HUES64 (cell line): ENCODE measurements at regions not wholly inside any gene's neighbourhood (a gene's known extent, or its start where the extent isn't known, plus 50 kb on each side); places are given as distances from the start of the nearest gene placed in this dataset.

Source experiments
- H3K27ac ChIP-seq: 2 replicates; pipeline ENCODE4 v1.7.0; 2013; ENCODE audit warnings: low read depth, low read length, inconsistent platforms
- H3K27me3 ChIP-seq: 2 replicates; pipeline ENCODE4 v1.6.1; 2013; ENCODE audit warnings: mild to moderate bottlenecking, low read length; ENCODE audit not compliant: insufficient read depth
- H3K36me3 ChIP-seq: 2 replicates; pipeline ENCODE4 v1.6.1; 2013; ENCODE audit warnings: mild to moderate bottlenecking, low read length; ENCODE audit not compliant: insufficient read depth
- H3K4me1 ChIP-seq: 2 replicates; pipeline ENCODE4 v1.6.1; 2013; ENCODE audit warnings: mild to moderate bottlenecking, low read length, moderate library complexity; ENCODE audit not compliant: insufficient read depth
- H3K4me3 ChIP-seq: 2 replicates; pipeline ENCODE4 v1.5.1; 2013; ENCODE audit warnings: mild to moderate bottlenecking, low read length, moderate library complexity
- H3K9ac ChIP-seq: 2 replicates; pipeline ENCODE4 v1.6.1; 2013; ENCODE audit warnings: mild to moderate bottlenecking, low read depth, low read length
- H3K9me3 ChIP-seq: 2 replicates; pipeline ENCODE4 v1.6.1; 2013; ENCODE audit warnings: low read depth, low read length; ENCODE audit not compliant: insufficient read depth
- WGBS: fragments of 150-250, 120-280 bp; methylation state at CpG from one replicate; pipeline ENCODE4 v1.1.7; 2013; ENCODE audit warnings: missing lambda C conversion rate; 5-methylcytosine and 5-hydroxymethylcytosine counted together

DNA sequence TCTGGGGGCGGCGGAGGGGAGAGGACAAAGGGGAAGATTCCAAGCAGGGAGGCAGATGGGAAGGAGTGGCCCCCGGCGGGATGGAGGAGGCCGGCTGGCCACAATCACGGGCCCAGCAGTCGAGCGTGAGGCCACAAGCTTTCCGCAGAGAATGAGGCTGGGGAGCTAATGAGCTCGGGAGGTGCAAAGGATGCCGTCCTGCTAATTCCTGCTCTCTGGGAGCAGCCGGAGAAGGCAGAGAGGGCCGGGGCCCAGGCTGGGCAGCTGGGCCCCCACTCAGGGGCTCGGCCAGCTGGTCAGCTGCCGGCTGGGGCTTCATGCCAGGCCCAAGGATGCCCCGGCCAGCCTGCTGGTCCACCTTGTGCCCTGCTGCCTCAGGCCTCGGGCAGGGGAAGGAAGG lies 98.1 kb upstream of the LHX5 start:
- 87% methylated on average over 17 of the region's 17 CpGs for WGBS
- H3K27me3 ChIP-seq: no peaks in the 10 kb centered on the region

DNA sequence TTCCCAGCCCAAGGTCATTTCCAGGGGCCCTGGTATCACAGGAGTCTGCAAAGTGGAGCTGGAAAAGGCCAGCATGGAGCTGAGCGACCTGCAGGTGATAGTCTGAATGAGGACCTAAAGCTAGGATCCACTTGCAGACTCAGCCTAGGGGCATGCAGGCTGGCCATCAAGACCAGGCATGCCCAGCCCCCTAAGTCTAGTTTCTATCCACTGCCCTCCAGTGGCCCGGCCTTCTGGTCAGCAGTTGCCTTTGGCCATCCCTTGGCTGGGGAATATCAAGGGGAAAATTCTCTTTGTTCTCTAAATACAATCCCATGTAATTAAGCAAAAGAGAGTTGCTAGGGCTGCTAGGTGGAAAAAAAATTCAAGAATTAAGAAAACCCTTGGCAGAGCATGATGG lies 96.3 kb upstream of the LHX5 start:
- Histone ChIP-seq H3K4me1 (no peaks in the 10 kb centered on the region; the same call in 1 of the 2 replicates), H3K27ac (no peak overlapping the region), H3K36me3 (no peaks in the 10 kb centered on the region), H3K9me3 (no peaks in the 10 kb centered on the region), H3K27me3 (no peaks in the 10 kb centered on the region), H3K9ac (no peak overlapping the region), H3K4me3 (no peak overlapping the region)
- 89% methylated on average over 1 of the region's 2 CpGs for WGBS

More for the DNA sequence above, 98.1 kb upstream of the LHX5 start:
- H3K9me3 ChIP-seq: no peaks in the 10 kb centered on the region
- H3K27ac ChIP-seq: no peak overlapping the region
- no peak overlapping the region for H3K4me3 ChIP-seq
- no peaks in the 10 kb centered on the region; the same call in 1 of the 2 replicates for H3K4me1 ChIP-seq
- H3K9ac ChIP-seq: no peak overlapping the region
- H3K36me3 ChIP-seq: no peaks in the 10 kb centered on the region

DNA sequence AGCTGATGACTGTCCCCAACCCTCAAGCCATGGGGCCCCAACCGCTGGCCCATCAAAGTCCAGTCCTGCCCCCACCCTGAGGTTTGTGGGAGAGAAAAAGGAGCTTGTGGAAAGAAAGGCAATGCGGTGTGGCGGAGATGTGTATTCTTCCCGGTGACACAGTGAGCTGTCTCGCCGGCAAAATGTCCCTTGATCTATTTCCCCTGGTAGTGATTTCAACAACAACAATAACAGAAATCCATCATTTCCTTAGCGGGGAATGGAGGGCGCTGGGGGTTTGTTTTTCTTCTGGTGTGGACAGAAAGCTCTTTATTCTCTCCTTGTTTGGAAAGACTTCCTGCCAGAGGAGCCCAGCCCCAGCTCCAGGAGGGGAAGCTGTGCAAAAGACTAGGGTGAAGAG lies 93.7 kb upstream of the LHX5 start:
- no peak overlapping the region for H3K27ac ChIP-seq
- no peaks in the 10 kb centered on the region for H3K9me3 ChIP-seq
- H3K9ac ChIP-seq: no peak overlapping the region
- no peaks in the 10 kb centered on the region for H3K36me3 ChIP-seq
- no peaks in the 10 kb centered on the region for H3K27me3 ChIP-seq
- WGBS: 84% methylated on average over 8 of the region's 8 CpGs
- no peak overlapping the region for H3K4me3 ChIP-seq
- H3K4me1 ChIP-seq: no peaks in the 10 kb centered on the region; the same call in 1 of the 2 replicates

DNA sequence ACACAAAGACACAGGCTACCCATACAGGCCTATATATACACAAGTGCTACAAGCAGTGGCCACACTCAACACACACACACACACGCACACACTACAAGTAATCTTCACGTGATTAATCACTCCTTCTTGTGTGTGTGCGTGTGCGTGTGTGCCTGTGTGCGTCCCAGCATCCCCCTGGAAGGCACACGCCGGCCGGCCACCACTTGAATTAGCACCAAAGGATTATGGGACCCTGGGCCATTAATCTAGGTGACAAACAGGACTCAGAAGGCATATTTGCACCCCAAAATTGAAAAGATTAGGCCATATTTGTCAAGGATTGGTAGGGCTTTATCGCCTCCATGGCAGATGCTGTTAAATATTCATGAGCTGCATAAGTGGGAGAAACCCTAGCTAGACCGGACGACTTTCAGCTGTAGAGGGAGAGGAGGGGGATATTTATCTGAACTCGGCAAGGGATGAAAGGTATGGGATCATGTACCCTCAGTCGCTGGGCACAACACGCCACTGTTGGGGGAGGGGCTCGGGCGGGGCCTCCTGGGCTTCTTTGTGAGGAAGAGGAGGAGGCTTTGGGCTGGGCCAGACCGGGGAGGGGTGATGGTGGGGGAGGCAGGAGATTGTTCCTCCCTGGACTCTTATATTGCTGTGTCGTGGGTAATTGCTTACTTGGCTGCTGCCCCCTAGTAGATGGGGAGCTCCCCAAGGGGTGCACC lies 89.6 kb upstream of the LHX5 start:
- Histone ChIP-seq H3K27ac (no peak overlapping the region), H3K9me3 (no peaks in the 10 kb centered on the region), H3K36me3 (no peaks in the 10 kb centered on the region), H3K4me3 (no peak overlapping the region), H3K9ac (no peak overlapping the region), H3K27me3 (no peaks in the 10 kb centered on the region), H3K4me1 (no peaks in the 10 kb centered on the region)
- WGBS: 82% methylated on average over 18 of the region's 18 CpGs

DNA sequence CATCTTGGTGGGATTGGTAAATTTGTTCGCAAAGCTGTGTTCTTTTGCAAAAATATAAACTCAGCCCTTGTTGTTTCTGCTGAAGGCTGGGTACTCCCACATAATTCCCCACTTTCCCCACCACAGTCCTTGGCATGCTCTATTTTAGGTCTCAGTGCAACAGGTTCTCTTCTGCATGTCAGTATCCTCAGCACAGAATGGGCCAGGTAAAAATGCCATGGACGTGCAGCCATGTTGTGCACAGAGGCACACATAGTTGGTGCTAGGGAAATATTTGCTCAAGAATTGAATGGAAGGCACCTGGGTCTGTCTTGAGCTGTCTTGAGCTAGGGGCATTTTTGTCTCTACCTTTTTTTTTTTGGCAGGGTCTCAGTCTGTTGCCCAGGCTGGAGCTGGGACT lies 87.8 kb upstream of the LHX5 start:
- no peaks in the 10 kb centered on the region for H3K9me3 ChIP-seq
- no peak overlapping the region for H3K4me3 ChIP-seq
- 95% methylated on average over 2 of the region's 2 CpGs for WGBS
- H3K27ac ChIP-seq: no peak overlapping the region
- no peaks in the 10 kb centered on the region for H3K36me3 ChIP-seq
- no peaks in the 10 kb centered on the region for H3K4me1 ChIP-seq
- no peaks in the 10 kb centered on the region for H3K27me3 ChIP-seq
- no peak overlapping the region for H3K9ac ChIP-seq

DNA sequence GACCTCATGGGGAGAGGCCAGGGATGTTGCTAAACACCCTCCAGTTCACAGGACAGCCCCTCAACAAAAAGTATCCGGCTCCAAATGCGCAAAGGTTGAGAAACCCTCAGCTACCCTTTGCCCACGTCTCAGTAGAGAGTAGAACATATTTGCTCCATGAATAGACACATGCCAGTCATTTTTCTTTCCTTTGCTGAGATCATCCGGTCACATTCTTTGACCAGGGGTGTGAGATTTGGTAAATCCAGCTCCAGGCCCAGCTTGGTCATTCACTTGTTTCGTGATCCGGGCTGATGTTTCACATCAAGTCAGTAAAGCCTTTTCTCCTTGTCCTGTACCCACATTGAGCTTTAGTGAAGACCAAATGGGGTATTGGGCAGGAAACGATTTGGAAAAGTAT lies 83.6 kb upstream of the LHX5 start:
- Histone ChIP-seq H3K36me3 (no peaks in the 10 kb centered on the region), H3K27me3 (no peaks in the 10 kb centered on the region), H3K9me3 (no peaks in the 10 kb centered on the region), H3K4me1 (no peaks in the 10 kb centered on the region), H3K9ac (no peak overlapping the region), H3K27ac (no peak overlapping the region), H3K4me3 (no peak overlapping the region)
- 85% methylated on average over 6 of the region's 7 CpGs for WGBS

DNA sequence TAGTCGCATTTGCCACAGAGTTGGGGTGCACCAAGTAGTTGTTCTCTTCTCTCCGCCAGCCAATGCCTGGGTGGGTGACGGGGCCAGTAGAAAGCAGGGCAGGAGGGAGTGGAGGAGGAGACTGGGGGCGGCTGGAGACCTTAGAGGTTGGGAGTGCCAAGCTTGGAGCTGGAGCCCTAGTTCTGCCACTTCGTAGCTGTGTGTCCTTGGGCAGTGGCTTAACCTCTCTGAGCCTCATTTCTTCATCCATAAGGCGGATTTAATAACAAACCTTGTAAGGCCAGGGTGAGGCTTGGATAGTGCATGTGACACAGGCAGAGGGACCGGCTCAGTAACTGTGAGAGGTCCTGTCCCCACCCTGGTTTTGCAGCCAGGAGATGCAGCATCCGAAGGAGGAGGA lies 81.1 kb upstream of the LHX5 start:
- WGBS: 94% methylated on average over 8 of the region's 8 CpGs
- peaks cover under 1% of the 10 kb centered on the region; the same call in 1 of the 2 replicates for H3K4me1 ChIP-seq
- no peaks in the 10 kb centered on the region for H3K27me3 ChIP-seq

DNA sequence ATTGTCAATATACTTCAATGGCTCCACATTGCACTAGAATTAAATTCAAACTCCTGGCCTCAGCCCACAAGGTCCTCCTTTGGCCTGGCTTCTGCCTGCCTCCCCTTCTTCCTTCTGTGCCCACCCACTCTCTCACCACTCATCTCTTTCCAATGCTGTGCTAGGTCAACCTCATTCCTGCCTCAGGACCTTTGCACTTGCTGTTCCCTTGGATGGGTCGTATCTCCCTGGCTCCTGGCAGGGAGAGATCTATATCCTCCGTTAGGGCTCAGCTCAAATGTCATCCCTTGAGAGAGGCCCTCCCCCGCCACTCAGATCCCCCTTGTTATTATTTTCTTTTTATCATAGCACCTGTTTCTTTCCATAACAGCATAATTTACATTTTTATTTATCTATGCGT lies 79.9 kb upstream of the LHX5 start:
- H3K4me3 ChIP-seq: no peak overlapping the region
- H3K36me3 ChIP-seq: no peaks in the 10 kb centered on the region
- H3K9me3 ChIP-seq: no peaks in the 10 kb centered on the region
- 95% methylated on average over 4 of the region's 4 CpGs for WGBS
- H3K27ac ChIP-seq: no peak overlapping the region
- no peak overlapping the region for H3K9ac ChIP-seq
- no peaks in the 10 kb centered on the region for H3K27me3 ChIP-seq
- H3K4me1 ChIP-seq: peaks cover 6% of the 10 kb centered on the region; the same call in 1 of the 2 replicates

More for the DNA sequence above, 81.1 kb upstream of the LHX5 start:
- Histone ChIP-seq H3K36me3 (no peaks in the 10 kb centered on the region), H3K9ac (no peak overlapping the region), H3K9me3 (no peaks in the 10 kb centered on the region), H3K27ac (no peak overlapping the region), H3K4me3 (no peak overlapping the region)

DNA sequence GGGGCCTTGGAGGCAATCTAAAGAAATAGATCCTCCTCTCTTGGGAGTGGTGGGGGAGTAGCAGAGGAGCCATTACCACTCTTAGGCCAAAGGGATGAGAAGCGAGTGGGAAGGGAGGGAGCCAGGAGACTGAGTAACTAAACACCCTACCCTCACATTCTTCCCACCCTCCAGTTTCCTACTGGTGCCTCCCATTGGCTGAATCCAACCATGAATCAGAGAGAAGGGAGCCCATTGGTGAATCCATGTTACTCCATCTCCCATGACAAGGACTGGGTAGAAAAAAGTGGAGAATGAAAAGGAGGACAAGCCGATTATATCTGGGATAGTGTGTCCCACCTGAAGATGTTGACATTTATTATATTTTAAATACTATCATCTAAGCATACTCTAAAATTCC lies 76.8 kb upstream of the LHX5 start:
- H3K4me1 ChIP-seq: peaks cover 6% of the 10 kb centered on the region; the same call in 1 of the 2 replicates
- H3K27ac ChIP-seq: no peak overlapping the region
- no peak overlapping the region for H3K4me3 ChIP-seq
- no peak overlapping the region for H3K9ac ChIP-seq
- no peaks in the 10 kb centered on the region for H3K36me3 ChIP-seq
- WGBS: no CpG with 5 or more reads among the region's 2 CpGs
- H3K9me3 ChIP-seq: no peaks in the 10 kb centered on the region
- H3K27me3 ChIP-seq: no peaks in the 10 kb centered on the region

DNA sequence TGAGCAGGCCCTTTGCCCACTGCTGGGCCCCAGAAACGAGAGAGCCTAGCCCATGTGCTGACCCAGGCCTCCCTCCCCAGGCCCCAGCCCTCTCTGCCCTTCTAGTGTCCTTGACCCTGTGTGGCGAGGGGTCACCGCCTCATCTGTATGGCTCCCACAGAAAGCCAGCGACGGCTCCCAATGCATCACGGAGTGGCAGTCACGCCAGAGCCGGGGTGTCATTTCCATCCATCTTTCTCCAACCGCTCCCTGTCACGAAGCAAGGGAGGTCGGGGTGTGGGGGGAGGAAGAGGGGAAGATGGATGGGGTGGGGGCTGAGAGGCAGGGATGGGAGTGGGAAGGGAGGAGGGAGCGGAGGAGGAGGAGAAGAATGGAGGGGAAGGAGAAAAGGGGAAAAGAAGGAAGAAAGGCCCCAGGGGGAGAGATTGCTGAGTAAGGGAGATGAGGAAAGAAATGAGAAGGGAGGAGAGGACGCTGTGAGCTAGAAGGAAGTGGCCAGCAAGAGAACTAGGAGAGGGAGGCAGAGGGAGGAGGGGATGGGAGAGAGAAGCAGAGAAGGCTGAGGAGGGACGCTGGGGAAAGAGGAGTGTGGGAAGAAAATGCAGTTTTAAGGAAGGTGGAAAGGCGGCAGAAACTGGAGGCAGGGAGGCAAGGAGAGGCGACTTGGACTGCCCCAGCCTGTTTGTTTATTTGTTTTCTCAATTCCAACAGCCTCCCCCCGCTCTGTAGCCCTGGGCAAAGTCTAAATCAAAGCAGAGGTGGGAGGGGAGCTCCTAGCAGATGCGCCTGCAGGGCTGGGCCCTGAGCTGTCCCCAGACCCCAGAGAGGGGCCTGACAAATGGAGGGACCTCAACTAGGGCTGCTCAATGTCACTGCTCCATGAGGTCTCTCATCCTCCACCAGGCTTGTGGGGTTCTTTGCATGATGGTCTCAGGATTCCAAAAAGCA lies 75.5 kb upstream of the LHX5 start:
- Histone ChIP-seq H3K27me3 (no peaks in the 10 kb centered on the region), H3K9me3 (no peaks in the 10 kb centered on the region), H3K36me3 (no peaks in the 10 kb centered on the region), H3K4me3 (no peak overlapping the region), H3K9ac (no peak overlapping the region), H3K4me1 (peaks cover 6% of the 10 kb centered on the region; the same call in 1 of the 2 replicates), H3K27ac (no peak overlapping the region)
- WGBS: 68% methylated on average over 18 of the region's 18 CpGs

DNA sequence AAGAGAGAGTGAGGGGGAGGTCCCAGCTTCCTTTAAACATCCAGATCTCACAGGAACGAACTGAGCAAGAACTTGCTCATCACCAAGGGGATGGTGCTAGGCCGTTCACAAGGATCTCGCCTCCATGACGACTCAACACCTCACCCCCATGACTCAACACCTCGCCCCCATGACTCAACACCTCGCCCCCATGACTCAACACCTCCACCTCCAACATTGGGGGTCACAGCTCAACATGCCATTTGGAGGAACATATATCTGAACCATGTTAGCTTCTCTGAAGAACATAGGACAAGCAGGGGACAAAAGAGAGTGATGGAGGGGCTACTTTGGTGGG lies 66.0 kb upstream of the LHX5 start:
- H3K27me3 ChIP-seq: no peaks in the 10 kb centered on the region
- 80% methylated on average over 6 of the region's 6 CpGs for WGBS
- H3K4me3 ChIP-seq: no peak overlapping the region
- H3K27ac ChIP-seq: no peak overlapping the region
- no peaks in the 10 kb centered on the region for H3K36me3 ChIP-seq
- H3K9me3 ChIP-seq: no peaks in the 10 kb centered on the region
- no peak overlapping the region for H3K9ac ChIP-seq
- H3K4me1 ChIP-seq: no peaks in the 10 kb centered on the region
